ENCODE measurements at regions not wholly inside any gene's neighbourhood (a gene's known extent, or its start where the extent isn't known, plus 50 kb on each side); places are given as distances from the start of the nearest gene placed in this dataset.
A peak's percentile ranks its signal among the peaks of the same experiment; 100 is the strongest.
"Not testable (repeated sequence)": the region's sequence is repeated elsewhere in the genome, so short reads cannot be mapped to it uniquely, and the experiment has no call there.

DNA sequence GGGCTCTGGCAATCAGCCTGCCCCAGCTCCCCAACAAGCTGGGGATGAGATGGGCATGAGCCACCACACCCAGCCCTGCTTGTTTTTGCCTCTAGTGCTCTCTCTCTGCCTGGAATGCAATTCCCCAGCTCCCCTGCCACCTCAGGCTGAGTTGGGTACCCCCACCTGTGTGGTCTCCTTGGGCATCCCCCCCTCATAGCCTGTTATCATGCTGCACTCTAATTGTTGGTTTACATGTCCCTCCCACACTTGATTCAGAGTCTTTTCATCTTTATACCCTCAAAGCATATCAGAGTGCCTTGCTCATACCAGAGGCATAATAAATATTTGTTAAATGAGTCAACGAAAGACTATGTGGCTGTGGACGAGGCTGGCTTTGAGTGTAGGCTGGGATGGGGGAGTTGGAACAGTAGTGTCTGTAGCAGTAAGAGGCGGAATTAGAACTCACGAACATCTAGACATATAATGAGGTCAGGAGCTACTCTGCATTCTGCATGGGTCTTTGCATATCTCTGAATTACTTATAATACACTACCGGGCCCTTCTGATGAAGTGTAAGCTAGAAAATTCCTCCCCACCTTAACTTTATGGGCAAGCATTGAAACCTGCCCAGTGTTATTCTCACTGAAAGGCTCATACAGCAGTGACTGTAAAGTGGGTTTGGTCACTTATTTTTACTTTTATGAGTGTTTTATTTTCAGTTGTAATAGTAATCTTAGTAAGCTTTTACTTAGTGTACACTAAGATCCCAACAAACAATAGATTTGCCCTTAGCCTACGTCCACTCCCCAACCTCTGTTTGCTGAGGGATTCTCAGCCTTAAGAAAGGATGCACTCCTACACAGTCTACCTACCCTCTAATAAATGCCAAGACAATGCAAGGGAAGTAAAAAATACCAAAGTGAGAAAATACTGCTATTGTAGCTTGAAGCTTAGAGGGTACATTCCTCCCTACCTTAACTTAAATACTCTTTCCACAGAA lies 58.7 kb downstream of the EDN1 start:
- DNase-seq (ENCODE audit: low spot score) = no peak

DNA sequence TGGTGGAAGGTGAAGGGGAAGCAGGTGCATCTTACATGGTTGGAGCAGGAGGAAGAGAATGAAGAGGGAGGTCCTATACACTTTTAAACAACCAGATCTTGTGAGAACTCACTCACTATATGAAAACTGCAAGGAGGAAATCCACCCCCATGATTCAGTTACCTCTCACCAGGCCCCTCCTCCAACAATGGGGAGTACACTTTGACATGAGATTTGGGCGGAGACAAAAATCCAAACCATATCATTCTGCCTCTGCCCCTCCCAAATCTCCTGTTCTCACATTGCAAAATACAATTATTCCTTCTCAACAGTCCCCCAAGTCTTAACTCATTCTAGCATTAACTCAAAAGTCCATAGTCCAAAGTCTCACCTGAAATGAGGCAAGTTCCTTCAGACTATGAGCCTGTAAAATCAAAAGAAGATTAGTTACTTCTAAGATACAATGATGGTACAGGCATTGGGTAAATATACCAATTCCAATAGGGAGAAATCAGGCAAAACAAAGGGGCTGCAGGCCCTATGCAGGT lies 60.5 kb downstream of the EDN1 start:
- no peak for DNase-seq (ENCODE audit: low spot score)

- DNase-seq (ENCODE audit: low spot score) = no peak
Measured at GRCh38 chr6:12351672-12352071, 61.5 kb downstream of the EDN1 start.

GRCh38 chr6:12353731-12354130 lies 63.6 kb downstream of the EDN1 start:
- DNase-seq (ENCODE audit: low spot score) = no peak

GRCh38 chr6:12354499-12354898 lies 64.3 kb downstream of the EDN1 start:
- DNase-seq (ENCODE audit: low spot score) = no peak

DNA sequence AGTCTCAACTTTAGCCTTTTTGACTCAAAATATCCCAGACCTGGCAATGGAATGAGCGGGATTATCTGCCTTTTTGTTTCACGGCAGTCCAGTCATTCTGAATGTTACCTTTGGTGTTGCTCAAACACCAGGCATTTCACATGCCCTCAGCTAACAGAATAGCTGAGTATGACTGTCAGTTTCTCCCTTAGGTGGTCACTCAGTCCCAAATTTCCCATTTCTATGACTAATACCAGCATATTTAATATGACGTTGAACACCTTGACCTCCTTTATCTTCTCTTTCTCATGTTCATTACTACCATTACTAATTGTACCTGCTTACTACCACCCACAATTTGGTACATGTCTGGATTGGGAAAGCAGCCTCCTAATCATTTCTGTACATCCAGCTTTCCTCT lies 65.2 kb downstream of the EDN1 start:
- DNase-seq (ENCODE audit: low spot score) = no peak

DNA sequence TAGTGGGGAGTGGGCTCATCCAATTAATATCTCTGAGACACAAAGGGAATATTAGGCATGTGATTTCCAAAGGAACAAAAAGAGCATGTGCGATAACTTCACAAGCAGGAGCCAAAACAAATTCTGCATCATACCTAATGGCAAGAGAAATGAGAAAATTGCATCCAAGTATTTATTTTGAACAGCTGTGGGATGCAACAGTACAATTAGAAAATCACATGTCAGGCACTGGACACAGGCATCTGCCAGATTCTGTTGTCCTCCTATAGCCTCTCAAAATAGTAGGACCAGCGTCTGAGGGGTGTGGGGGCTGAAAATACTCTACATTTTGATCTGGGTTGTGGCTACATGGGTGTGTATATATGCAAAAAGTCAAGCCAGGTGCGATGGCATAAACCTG lies 66.3 kb downstream of the EDN1 start:
- no peak for DNase-seq (ENCODE audit: low spot score)

GRCh38 chr6:12356983-12357972 lies 67.1 kb downstream of the EDN1 start:
- peak; percentile 23 for DNase-seq (ENCODE audit: low spot score)

GRCh38 chr6:12359036-12359435 lies 68.9 kb downstream of the EDN1 start:
- DNase-seq (ENCODE audit: low spot score) = no peak

- DNase-seq (ENCODE audit: low spot score) = no peak
Measured at GRCh38 chr6:12361042-12361765, 71.0 kb downstream of the EDN1 start.

GRCh38 chr6:12363277-12363650 lies 73.1 kb downstream of the EDN1 start:
- DNase-seq (ENCODE audit: low spot score) = not testable (repeated sequence)

DNA sequence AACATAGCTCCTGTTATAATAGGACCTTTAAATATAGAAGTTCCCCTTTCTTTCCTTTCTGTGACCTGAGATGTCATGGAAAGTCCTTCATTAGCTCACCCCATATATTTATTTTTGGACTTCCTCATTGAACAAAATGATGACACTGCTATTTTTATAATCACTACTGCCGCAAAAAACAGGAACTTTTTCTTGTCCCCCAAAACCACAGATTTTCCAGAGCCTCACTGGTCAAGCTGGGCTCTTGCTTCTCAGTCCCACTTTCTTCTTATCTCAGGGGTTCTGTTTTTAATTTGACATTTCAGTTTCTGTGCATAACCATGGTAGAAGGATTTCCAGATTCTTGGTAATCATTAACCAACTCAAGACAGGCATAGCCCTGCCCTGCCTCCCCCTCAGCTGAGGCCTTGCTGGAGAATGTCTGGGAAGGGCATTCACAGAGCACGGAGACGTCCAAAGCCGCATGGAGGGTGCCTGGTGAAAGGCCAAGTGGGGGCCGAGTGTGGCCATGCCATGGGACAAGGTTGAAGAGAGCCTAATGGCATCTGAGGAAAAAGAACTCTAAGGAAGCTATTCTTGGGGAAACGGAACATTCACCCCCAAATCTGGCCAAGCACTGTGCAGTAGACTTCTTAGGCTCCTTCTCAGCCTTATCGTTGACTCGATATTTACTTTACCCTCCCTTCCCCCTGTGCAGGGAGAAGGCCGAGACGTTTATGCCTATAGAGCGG lies 73.7 kb downstream of the EDN1 start:
- peak; percentile 36 for DNase-seq (ENCODE audit: low spot score)

GRCh38 chr6:12364621-12365020 lies 74.5 kb downstream of the EDN1 start:
- no peak for DNase-seq (ENCODE audit: low spot score)

- no peak for DNase-seq (ENCODE audit: low spot score)
Measured at GRCh38 chr6:12366731-12367130, 76.6 kb downstream of the EDN1 start.

DNA sequence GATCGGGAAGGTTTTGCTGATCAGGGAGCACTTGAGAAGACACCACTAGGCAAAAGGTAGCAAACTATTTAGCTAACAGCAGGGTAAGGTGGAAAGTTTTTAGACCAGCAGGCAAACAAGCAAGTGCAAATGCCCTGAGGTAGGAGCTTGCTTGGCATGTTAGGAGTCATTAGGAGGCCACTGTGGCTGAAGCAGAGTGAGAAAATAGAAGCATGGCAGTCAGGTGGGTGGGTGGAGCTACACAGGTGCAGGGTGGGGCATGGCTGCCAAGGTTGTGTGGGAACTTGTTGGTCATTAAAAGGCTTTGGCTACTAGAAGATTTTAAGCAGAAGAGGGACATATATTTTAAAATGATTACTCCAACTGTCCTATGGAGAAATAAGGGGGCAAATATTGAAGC lies 77.3 kb downstream of the EDN1 start:
- no peak for DNase-seq (ENCODE audit: low spot score)

- DNase-seq (ENCODE audit: low spot score) = no peak
Measured at GRCh38 chr6:12369355-12369754, 79.2 kb downstream of the EDN1 start.

DNA sequence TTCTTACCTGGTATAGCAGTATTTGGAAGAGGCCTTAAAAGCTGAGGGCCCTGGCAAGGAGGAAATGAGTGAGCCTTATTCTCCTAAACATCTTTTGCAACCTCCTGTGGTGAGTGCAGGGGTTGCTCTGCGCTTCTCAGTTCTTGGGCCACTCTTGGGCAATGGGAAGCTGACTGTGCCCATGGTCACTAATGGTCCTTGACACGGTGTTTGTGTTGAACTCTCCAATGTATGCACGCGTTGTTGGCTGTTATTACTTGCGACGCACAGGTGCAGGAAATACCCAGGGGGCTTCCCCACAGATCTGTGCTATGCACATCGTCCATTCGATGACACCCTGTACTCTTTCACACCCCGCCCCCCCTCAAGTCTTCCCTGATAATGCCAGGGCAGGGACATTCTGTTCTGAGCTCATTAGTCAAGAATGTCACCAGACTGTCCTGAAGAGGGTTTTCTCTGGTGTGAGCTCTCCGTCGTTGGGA lies 79.7 kb downstream of the EDN1 start:
- DNase-seq (ENCODE audit: low spot score) = no peak

- no peak for DNase-seq (ENCODE audit: low spot score)
Measured at GRCh38 chr6:12371151-12371550, 81.0 kb downstream of the EDN1 start.

DNA sequence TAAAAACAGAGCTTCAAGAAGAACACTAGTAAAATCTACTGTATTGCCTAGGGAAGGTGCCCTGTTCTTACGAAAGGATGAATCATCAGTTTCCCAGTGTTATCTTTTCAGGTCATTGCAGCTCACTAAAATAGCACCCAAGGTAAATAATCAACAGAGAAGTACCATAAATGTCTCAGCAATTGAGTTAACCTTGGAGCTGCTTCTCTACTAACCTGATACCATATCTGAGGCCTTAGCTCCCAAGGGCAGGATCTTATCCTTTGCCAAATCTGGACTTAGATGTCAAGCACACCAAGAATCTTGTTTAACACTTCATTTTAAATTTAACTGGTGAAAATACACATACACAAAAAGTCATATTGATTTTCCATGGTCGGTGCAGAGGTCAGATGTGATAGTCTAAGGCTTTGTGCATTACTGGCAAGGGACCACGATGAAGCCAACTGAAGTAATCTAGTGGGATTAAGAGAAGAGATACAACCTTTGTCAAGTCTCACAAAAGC lies 81.5 kb downstream of the EDN1 start:
- DNase-seq (ENCODE audit: low spot score) = no peak

- no peak for DNase-seq (ENCODE audit: low spot score)
Measured at GRCh38 chr6:12379181-12379580, 89.0 kb downstream of the EDN1 start.

- DNase-seq (ENCODE audit: low spot score) = no peak
Measured at GRCh38 chr6:12381587-12381986, 91.4 kb downstream of the EDN1 start.

Measured in putamen (tissue), 1 donor.